Heart right ventricle (tissue), 16 donors: ENCODE measurements at regions not wholly inside any gene's neighbourhood (a gene's known extent, or its start where the extent isn't known, plus 50 kb on each side); places are given as distances from the start of the nearest gene placed in this dataset.
"Not testable (repeated sequence)": the region's sequence is repeated elsewhere in the genome, so short reads cannot be mapped to it uniquely, and the experiment has no call there.

ENCODE experiments used
- ATAC-seq, 8 donors: fragments of 200-7000 bp; cut with Tn5 transposase; one replicate each; pipeline ENCODE4 v1.9.1; 2020; ENCODE audit warnings: mild to moderate bottlenecking in 8 of 8, moderate library complexity in 8 of 8, moderate number of reproducible peaks in 1 of 8
- DNase-seq, 2 donors: peaks; one replicate each; pipeline ENCODE4 v3.0.0-alpha.2; 2020
- H3K27ac ChIP-seq, 10 donors: fragments of 200-600 bp; sonication (generic) in 2 of 10; one replicate each; pipeline versions ENCODE4 v1.5.0 to v1.8.0; 2020 to 2022; ENCODE audit warnings: mild to moderate bottlenecking in 3 of 10
- H3K27me3 ChIP-seq, 7 donors: fragments of 200-600 bp; one replicate each; pipeline ENCODE4 v1.8.0; 2021 to 2022; ENCODE audit warnings: mild to moderate bottlenecking in 2 of 7
- H3K36me3 ChIP-seq, 9 donors: fragments of 200-600 bp; sonication (generic) in 1 of 9; one replicate each; pipeline versions ENCODE4 v1.5.0 to v1.8.0; 2020 to 2022; ENCODE audit warnings: mild to moderate bottlenecking in 2 of 9
- H3K4me1 ChIP-seq, 9 donors: fragments of 200-600 bp; sonication (generic) in 1 of 9; one replicate each; pipeline versions ENCODE4 v1.5.0 to v1.8.0; 2020 to 2022; ENCODE audit warnings: mild to moderate bottlenecking in 4 of 9
- H3K4me3 ChIP-seq, 10 donors: fragments of 200-600 bp; sonication (generic) in 2 of 10; one replicate each; pipeline versions ENCODE4 v1.5.0 to v1.8.0; 2020 to 2022; ENCODE audit warnings: mild to moderate bottlenecking in 7 of 10, moderate library complexity in 2 of 10
- H3K9me3 ChIP-seq, 11 donors: fragments of 200-600 bp in 10 of 11; sonication (generic) in 2 of 11; one replicate each; pipeline versions ENCODE4 v1.5.0 to v1.8.0; 2013 to 2022; ENCODE audit warnings: mild to moderate bottlenecking in 2 of 11, control low read depth in 1 of 11, moderate library complexity in 1 of 11
- CTCF ChIP-seq, 9 donors: fragments of 200-600 bp; sonication (generic) in 2 of 9; IDR thresholded peaks; one replicate each; pipeline versions ENCODE4 v1.5.0 to v1.8.0; 2021 to 2022; ENCODE audit warnings: antibody characterized with exemption in 9 of 9, mild to moderate bottlenecking in 5 of 9, moderate library complexity in 1 of 9
- WGBS, 2 donors: extraction: QIAGEN DNeasy Blood & Tissue Kit; methylation state at CpG; one replicate each; pipeline ENCODE4 v1.1.7; 2013; ENCODE audit warnings: inconsistent platforms in 1 of 2; 5-methylcytosine and 5-hydroxymethylcytosine counted together
- intact Hi-C, 10 donors: fragments of 100-400 bp; cut with DNase I; formaldehyde crosslinking; loops; one replicate each; pipeline versions ENCODE4 v1.11.1 to v1.14.2; 2022
- donor health status: Arrhythmogenic right ventricular cardiomyopathy.
- donor health status: ischemic (EF 13 %, LVEDD 7.1; RV severe dilation, severe dysfunction).
- donor health status: healthy with polysubstance abuse.
- donor health status: DM: no; HTN: yes; CAD: no.
- donor health status: DM: no; HTN: no; CAD: no.
- donor health status: ischemic (EF 25% LVEDD 6.9; RV normal size, moderate dysfunction).
- donor health status: ischemic (EF 25% LVEDD 5.7; RV mildly dilated, moderate dysfunction).
- donor health status: healthy.
- donor health status: DM: yes; HTN: yes; CAD: no.
- donor health status: Ischemic cardiomyopathy.
- donor health status: ischemic (EF 35%, LVEDD 5.7; RV mildly dilated, moderate dysfunction).
- donor health status: nonischemic (EF 11% LVEDD 7.7; RV severe dilation, severe dysfunction).
- donor health status: DM: yes; HTN: yes; CAD: no.
- donor health status: PGD.
- donor health status: ischemic (EF 29% LVEDD 5.4; RV normal size, mild dysfunction).
- donor health status: nonischemic (EF 23%, LVEDD 6.1; RV moderate dilation, normal function).

GRCh38 chr2:76697439-76697838, 824.7 kb downstream of the LRRTM4 start:
- H3K27ac ChIP-seq, H3K4me3 ChIP-seq, H3K4me1 ChIP-seq, DNase-seq, H3K36me3 ChIP-seq, ATAC-seq, H3K27me3 ChIP-seq, intact Hi-C loops, H3K9me3 ChIP-seq: not testable (repeated sequence)
- 93 to 95% methylated on average over 17 of the region's 17 CpGs for WGBS, 2 donors

GRCh38 chr2:76692908-76693307, 829.3 kb downstream of the LRRTM4 start:
- WGBS, 2 donors, result 67 to 82% methylated on average over 4 of the region's 4 CpGs
- Histone ChIP-seq H3K4me1 (no peaks in the 10 kb centered on the region), H3K4me3 (no peak overlapping the region), H3K36me3 (no peaks in the 10 kb centered on the region), H3K27me3 (no peaks in the 10 kb centered on the region), H3K9me3 (no peaks in the 10 kb centered on the region), H3K27ac (no peak overlapping the region)
- TF ChIP-seq CTCF (IDR thresholded peaks at IDR 0.05), result no peak
- DNase-seq, result no peak
- no peak for ATAC-seq
- intact Hi-C loops, result no loop called here

- ATAC-seq (no peak), DNase-seq (no peak)
- H3K4me1 ChIP-seq, result no peaks in the 10 kb centered on the region
- no peaks in the 10 kb centered on the region for H3K9me3 ChIP-seq
- no peaks in the 10 kb centered on the region for H3K36me3 ChIP-seq
- H3K27ac ChIP-seq, result no peak overlapping the region
- no peak overlapping the region for H3K4me3 ChIP-seq
- intact Hi-C loops, result no loop called here
- H3K27me3 ChIP-seq, result no peaks in the 10 kb centered on the region
- WGBS, 2 donors, result 61 to 63% methylated on average over 1 of the region's 1 CpG
- no peak for TF ChIP-seq CTCF (IDR thresholded peaks at IDR 0.05)
These were observed 833.4 kb downstream of the LRRTM4 start for GRCh38 chr2:76688732-76689131.

GRCh38 chr2:76687923-76688322, 834.3 kb downstream of the LRRTM4 start:
- 91 to 93% methylated on average over 3 of the region's 3 CpGs for WGBS, 2 donors
- H3K9me3 ChIP-seq, result no peaks in the 10 kb centered on the region
- no peak overlapping the region for H3K27ac ChIP-seq
- no peak overlapping the region for H3K4me3 ChIP-seq
- no peaks in the 10 kb centered on the region for H3K36me3 ChIP-seq
- ATAC-seq (no peak), DNase-seq (no peak)
- intact Hi-C loops, result no loop called here
- H3K4me1 ChIP-seq, result no peaks in the 10 kb centered on the region
- no peak for TF ChIP-seq CTCF (IDR thresholded peaks at IDR 0.05)
- H3K27me3 ChIP-seq, result no peaks in the 10 kb centered on the region

- Histone ChIP-seq H3K4me1 (no peaks in the 10 kb centered on the region), H3K36me3 (no peaks in the 10 kb centered on the region), H3K27me3 (no peaks in the 10 kb centered on the region), H3K9me3 (no peaks in the 10 kb centered on the region), H3K27ac (no peak overlapping the region), H3K4me3 (no peak overlapping the region)
- no peak for TF ChIP-seq CTCF (IDR thresholded peaks at IDR 0.05)
- WGBS, 2 donors, result 27 to 37% methylated on average over 6 of the region's 6 CpGs
- intact Hi-C loops, result no loop called here
- no peak for DNase-seq
- peak in 2 of 8 donors; percentile 19 to 44 for ATAC-seq
These were observed 837.4 kb downstream of the LRRTM4 start for GRCh38 chr2:76684756-76685155.
